A549 (cell line): ENCODE measurements at regions not wholly inside any gene's neighbourhood (a gene's known extent, or its start where the extent isn't known, plus 50 kb on each side); places are given as distances from the start of the nearest gene placed in this dataset.
A peak's percentile ranks its signal among the peaks of the same experiment; 100 is the strongest.

ENCODE experiments used
- ATAC-seq, 2 experiments: fragments of 200-7000 bp in 1 of 2; fragments of >200 bp in 1 of 2; cut with Nextera tagmentation in 1 of 2; cut with Tn5 transposase in 1 of 2; 3 replicates each; pipeline versions ENCODE4 v1.8.0 to v1.9.1; 2018 to 2020; ENCODE audit warnings: mild to moderate bottlenecking in 1 of 2, moderate library complexity in 1 of 2
- CTCF ChIA-PET: fragments of 300-600 bp; sonication (Branson Sonifier 250); formaldehyde crosslinking; extraction: SDS; loops from one replicate; lab custom pipeline; 2021; ENCODE audit warnings: antibody characterized with exemption, inconsistent platforms; lab: Yijun Ruan, JAX
- POLR2A ChIA-PET: fragments of 350-600 bp; formaldehyde crosslinking; extraction: SDS; loops from one replicate; lab custom pipeline; 2021; ENCODE audit warnings: antibody characterized with exemption, inconsistent platforms; lab: Yijun Ruan, JAX
- DNase-seq, 2 experiments: peaks; one replicate each; pipeline versions ENCODE4 v3.0.0 to v3.0.0-alpha.2; 2011 to 2016; ENCODE audit warnings: low read depth in 1 of 2, low spot score in 1 of 2
- FAIRE-seq: peaks from 2 replicates; lab custom pipeline; 2011; peaks lifted over from hg19 to GRCh38; lab: Jason Lieb, UNC
- H3K27ac ChIP-seq, 2 experiments: fragments of >200 bp; sonication (Bioruptor Twin); formaldehyde crosslinking; 3 replicates each; pipeline ENCODE4 v1.5.1; 2016 to 2017
- H3K4me1 ChIP-seq: fragments of >200 bp; sonication (Bioruptor Twin); formaldehyde crosslinking; 3 replicates; pipeline ENCODE4 v1.6.1; 2016
- H3K4me2 ChIP-seq: fragments of >200 bp; sonication (Bioruptor Twin); formaldehyde crosslinking; 3 replicates; pipeline ENCODE4 v1.6.1; 2016
- H3K4me3 ChIP-seq: fragments of >200 bp; sonication (Bioruptor Twin); formaldehyde crosslinking; 3 replicates; pipeline ENCODE4 v1.5.1; 2016
- H3K9me3 ChIP-seq: fragments of >200 bp; sonication (Bioruptor Twin); formaldehyde crosslinking; 3 replicates; pipeline ENCODE4 v1.6.1; 2016
- ATOH8 ChIP-seq: fragments of 250-450 bp; sonication (Bioruptor Pico); IDR thresholded peaks from 2 replicates; pipeline ENCODE4 v1.5.0; 2020; ENCODE audit warnings: low read depth, mild to moderate bottlenecking, moderate library complexity
- CBX2 ChIP-seq: fragments of 200-600 bp; sonication (generic); IDR thresholded peaks from 2 replicates; pipeline ENCODE4 v1.6.1; 2016; ENCODE audit warnings: low read depth, mild to moderate bottlenecking, borderline replicate concordance
- CEBPB ChIP-seq, 2 experiments: fragments of >200 bp in 1 of 2; sonication (Bioruptor Twin) in 1 of 2; formaldehyde crosslinking in 1 of 2; IDR thresholded peaks; 2 replicates each; pipeline ENCODE4 v1.6.1; 2012 to 2016
- CHD4 ChIP-seq: fragments of 200-600 bp; sonication (generic); IDR thresholded peaks from 2 replicates; pipeline ENCODE4 v1.6.1; 2016; ENCODE audit warnings: antibody characterized with exemption, mild to moderate bottlenecking, borderline replicate concordance
- E2F6 ChIP-seq: IDR thresholded peaks from 2 replicates; pipeline ENCODE4 v1.6.1; 2012; ENCODE audit warnings: low read depth, borderline replicate concordance
- EHF ChIP-seq: fragments of 250-450 bp; sonication (Bioruptor Pico); IDR thresholded peaks from 2 replicates; pipeline ENCODE4 v1.5.0; 2020; ENCODE audit warnings: mild to moderate bottlenecking
- EHMT2 ChIP-seq: fragments of 200-600 bp; sonication (generic); IDR thresholded peaks from 2 replicates; pipeline ENCODE4 v1.6.1; 2016; ENCODE audit warnings: antibody characterized with exemption, low read depth, mild to moderate bottlenecking, moderate library complexity
- ELK1 ChIP-seq: fragments of 150-350 bp; IDR thresholded peaks from 2 replicates; pipeline ENCODE4 v1.6.1; 2014; ENCODE audit warnings: low read depth, mild to moderate bottlenecking, low read length
- ESRRA ChIP-seq: fragments of 150-350 bp; IDR thresholded peaks from 2 replicates; pipeline ENCODE4 v1.6.1; 2014; ENCODE audit warnings: mild to moderate bottlenecking, low read length, borderline replicate concordance
- FOSL2 ChIP-seq, 2 experiments: fragments of 450-650 bp in 1 of 2; fragments of >200 bp in 1 of 2; sonication (Bioruptor Twin) in 1 of 2; formaldehyde crosslinking; IDR thresholded peaks; 2 replicates each; pipeline versions ENCODE4 v1.5.0 to v1.6.1; 2016 to 2020; ENCODE audit warnings: mild to moderate bottlenecking in 1 of 2, moderate library complexity in 1 of 2
- HES2 ChIP-seq: fragments of >200 bp; sonication (Bioruptor Twin); formaldehyde crosslinking; IDR thresholded peaks from 2 replicates; pipeline ENCODE4 v1.6.1; 2016
- HMGXB4 ChIP-seq: fragments of 250-450 bp; sonication (Bioruptor Pico); IDR thresholded peaks from 2 replicates; pipeline ENCODE4 v1.5.0; 2021; ENCODE audit warnings: mild to moderate bottlenecking, moderate library complexity, borderline replicate concordance
- HOXB13 ChIP-seq: fragments of 250-450 bp; sonication (Bioruptor Pico); IDR thresholded peaks from 2 replicates; pipeline ENCODE4 v1.5.0; 2020; ENCODE audit warnings: low read depth, mild to moderate bottlenecking, moderate library complexity
- HOXB5 ChIP-seq: fragments of 250-450 bp; sonication (Bioruptor Pico); IDR thresholded peaks from 2 replicates; pipeline ENCODE4 v1.5.0; 2020; ENCODE audit warnings: mild to moderate bottlenecking, moderate library complexity
- JUNB ChIP-seq: fragments of >200 bp; sonication (Bioruptor Twin); formaldehyde crosslinking; IDR thresholded peaks from 2 replicates; pipeline ENCODE4 v1.6.1; 2016
- MYC ChIP-seq: IDR thresholded peaks from 2 replicates; pipeline ENCODE4 v1.6.1; 2012; ENCODE audit warnings: mild to moderate bottlenecking, inconsistent platforms, low read length, improper control_type of control experiment, borderline replicate concordance
- NFE2L2 ChIP-seq: fragments of 150-350 bp; conservative IDR thresholded peaks from 2 replicates; pipeline ENCODE4 v1.6.1; 2014; ENCODE audit warnings: low read length
- PHF8 ChIP-seq: fragments of 200-600 bp; sonication (generic); IDR thresholded peaks from 2 replicates; pipeline ENCODE4 v1.6.1; 2016; ENCODE audit warnings: low read depth, mild to moderate bottlenecking, antibody characterized with exemption, moderate library complexity, borderline replicate concordance
- POLR2AphosphoS2 ChIP-seq: conservative IDR thresholded peaks from 2 replicates; pipeline ENCODE4 v1.6.1; 2012; ENCODE audit warnings: low read length, improper control_type of control experiment, inconsistent platforms
- RARB ChIP-seq: fragments of 250-450 bp; sonication (Bioruptor Pico); IDR thresholded peaks from 2 replicates; pipeline ENCODE4 v1.8.0; 2021; ENCODE audit warnings: mild to moderate bottlenecking, moderate library complexity
- RCOR1 ChIP-seq: fragments of 150-350 bp; IDR thresholded peaks from 2 replicates; pipeline ENCODE4 v1.6.1; 2014; ENCODE audit warnings: antibody characterized with exemption, low read length, low read depth
- REST ChIP-seq: fragments of 200-600 bp; sonication (generic); IDR thresholded peaks from 2 replicates; pipeline ENCODE4 v1.6.1; 2016; ENCODE audit warnings: antibody characterized with exemption, mild to moderate bottlenecking, moderate library complexity
- RFX5 ChIP-seq: fragments of 450-650 bp; IDR thresholded peaks from 2 replicates; pipeline ENCODE4 v1.7.1; 2014; ENCODE audit warnings: antibody characterized with exemption, mild to moderate bottlenecking, moderate library complexity
- SREBF2 ChIP-seq: fragments of 450-650 bp; IDR thresholded peaks from 2 replicates; pipeline ENCODE4 v1.6.1; 2014; ENCODE audit warnings: mild to moderate bottlenecking, moderate library complexity
- ZSCAN20 ChIP-seq: fragments of 250-450 bp; sonication (Bioruptor Pico); IDR thresholded peaks from 2 replicates; pipeline ENCODE4 v1.8.0; 2022; ENCODE audit warnings: mild to moderate bottlenecking, moderate library complexity
- WGBS: methylation state at CpG from one replicate; pipeline ENCODE4 v1.1.6; 2017; ENCODE audit errors: missing lambda C conversion rate; 5-methylcytosine and 5-hydroxymethylcytosine counted together

- WGBS = 0% methylated on average over 2 of the region's 2 CpGs
- Histone ChIP-seq H3K9me3 (no peaks in the 10 kb centered on the region), H3K4me3 (no peak overlapping the region), H3K4me2 (no peak overlapping the region), H3K4me1 (no peaks in the 10 kb centered on the region), H3K27ac (no peak overlapping the region)
- DNase-seq (peak; percentile 2 to 21), FAIRE-seq (no peak), ATAC-seq (no peak)
- ChIA-PET CTCF (no interaction called here), POLR2A (no interaction called here)
- TF ChIP-seq EHMT2 = peak; percentile 90
- 0 out of 4 replicates have a peak, but pooled peaks of 1 of the 2 experiments have one; percentile 5 for TF ChIP-seq CEBPB (IDR thresholded peaks at IDR 0.05)
- no peak for TF ChIP-seq ESRRA
- peak; percentile 94 for TF ChIP-seq REST
- TF ChIP-seq HOXB5 (CRISPR knock-in tag) = 0 out of 2 replicates have a peak, but pooled peaks have one; percentile 37
Observed at GRCh38 chr16:49158029-49158642, 123.5 kb downstream of the CBLN1 start.

- Histone ChIP-seq H3K4me1 (no peaks in the 10 kb centered on the region), H3K9me3 (no peaks in the 10 kb centered on the region), H3K4me3 (no peak overlapping the region), H3K27ac (no peak overlapping the region), H3K4me2 (no peak overlapping the region)
- ChIA-PET CTCF (no interaction called here), POLR2A (no interaction called here)
- WGBS = 0% methylated on average over 1 of the region's 2 CpGs
- DNase-seq (no peak), ATAC-seq (no peak), FAIRE-seq (no peak)
- TF ChIP-seq EHF (CRISPR knock-in tag) = no peak
- TF ChIP-seq RFX5 = no peak
- TF ChIP-seq SREBF2 = no peak
- no peak for TF ChIP-seq JUNB
- no peak for TF ChIP-seq HOXB13 (CRISPR knock-in tag)
- no peak for TF ChIP-seq ELK1
- TF ChIP-seq HES2 = no peak
- TF ChIP-seq ZSCAN20 = no peak
- no peak for TF ChIP-seq RARB (CRISPR knock-in tag)
- no peak for TF ChIP-seq E2F6
- no peak for TF ChIP-seq HMGXB4 (CRISPR knock-in tag)
- no peak for TF ChIP-seq POLR2AphosphoS2
- TF ChIP-seq CBX2 = no peak
- TF ChIP-seq RCOR1 = no peak
- TF ChIP-seq PHF8 = no peak
- no peak for TF ChIP-seq MYC
- no peak for TF ChIP-seq CHD4
- no peak for TF ChIP-seq NFE2L2
- no peak for TF ChIP-seq ATOH8 (CRISPR knock-in tag)
- TF ChIP-seq FOSL2 (IDR thresholded peaks at IDR 0.05) = no peak
- no peak for TF ChIP-seq FOSL2 (CRISPR knock-in tag; IDR thresholded peaks at IDR 0.05)
Observed at GRCh38 chr16:49150341-49150740, 131.3 kb downstream of the CBLN1 start.
